Hippocampal formation (tissue), 2 donors: ENCODE measurements at regions not wholly inside any gene's neighbourhood (a gene's known extent, or its start where the extent isn't known, plus 50 kb on each side); places are given as distances from the start of the nearest gene placed in this dataset.

ENCODE experiments used
- DNase-seq, 2 donors: peaks; one replicate each; lab custom pipeline; 2025; lab: John Stamatoyannopoulos, UW

DNA sequence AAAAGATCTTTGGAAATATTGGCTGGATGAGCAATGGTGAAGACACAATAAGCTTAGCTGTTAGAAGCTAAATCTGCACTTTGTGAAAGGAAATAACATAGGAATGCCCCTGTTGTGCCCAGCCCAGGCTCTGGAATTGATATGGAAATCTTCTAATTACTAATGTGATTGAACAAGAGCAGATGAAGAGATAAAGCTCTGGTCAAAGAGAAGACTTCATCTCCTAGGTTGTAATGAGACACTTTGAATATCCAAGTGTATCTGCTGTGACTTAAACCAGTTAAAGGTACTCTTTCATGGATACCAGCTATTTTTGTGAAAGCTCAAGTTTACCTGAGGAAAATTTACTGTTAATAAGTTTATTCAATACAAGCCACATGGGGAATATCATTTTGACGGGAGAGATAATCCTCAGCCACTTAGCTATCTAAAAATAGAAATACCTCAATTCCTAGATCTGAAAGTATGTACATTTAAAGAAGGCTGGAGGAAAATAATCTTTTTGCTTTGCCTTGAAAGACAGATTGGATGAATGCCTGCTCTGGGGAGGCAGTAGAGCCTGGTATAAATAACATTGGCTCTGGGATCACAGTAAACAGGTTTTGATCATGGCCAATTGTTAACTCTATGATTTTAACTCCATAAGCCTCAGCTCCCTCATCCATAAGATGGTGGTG, 494.0 kb upstream of the B3GALT2 start:
- DNase-seq, result no peak

DNA sequence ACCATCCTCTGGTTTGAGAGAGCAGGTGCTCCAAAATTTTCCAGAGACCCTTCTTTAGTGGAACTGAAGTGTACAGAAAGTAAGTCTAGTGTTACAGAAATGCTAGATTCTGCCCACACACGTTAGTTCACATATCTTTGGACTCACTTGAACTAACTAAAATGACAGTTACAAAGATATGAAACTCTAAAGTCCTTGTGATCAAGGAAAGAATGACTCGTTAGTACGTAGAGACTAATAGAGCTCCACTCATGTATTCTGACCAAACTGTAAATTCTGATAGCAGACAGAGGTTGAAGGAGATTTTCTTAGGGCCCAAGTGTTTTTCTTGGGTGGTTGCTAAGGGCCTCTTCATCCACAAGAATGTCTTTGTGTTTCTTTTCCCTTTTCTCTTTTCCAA, 491.5 kb upstream of the B3GALT2 start:
- DNase-seq, result no peak

DNA sequence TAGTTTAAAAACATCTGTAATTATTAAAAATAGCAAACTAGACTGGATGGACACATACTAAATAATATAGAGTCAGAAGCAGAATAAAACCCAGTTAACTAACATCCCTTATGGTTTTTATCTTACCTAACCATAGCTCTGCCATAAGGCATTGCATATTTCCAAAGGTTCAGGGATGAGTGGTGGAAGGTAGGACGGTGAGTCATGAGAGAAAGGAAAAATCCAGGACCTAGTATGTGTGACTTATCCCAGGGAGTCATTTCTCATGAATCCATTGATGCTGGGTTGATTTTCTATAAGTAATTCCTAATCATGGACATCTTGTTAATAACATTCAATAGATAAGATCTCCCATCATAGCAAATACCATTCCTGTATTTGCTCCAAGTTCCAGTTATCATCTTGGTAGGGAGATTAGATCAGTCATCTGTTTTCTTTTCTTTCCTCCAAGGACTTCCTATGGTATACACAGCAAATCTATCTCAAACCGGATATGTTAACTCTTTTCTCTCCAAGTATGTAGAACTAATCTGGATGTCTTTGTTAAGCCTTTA, 490.7 kb upstream of the B3GALT2 start:
- no peak for DNase-seq

DNA sequence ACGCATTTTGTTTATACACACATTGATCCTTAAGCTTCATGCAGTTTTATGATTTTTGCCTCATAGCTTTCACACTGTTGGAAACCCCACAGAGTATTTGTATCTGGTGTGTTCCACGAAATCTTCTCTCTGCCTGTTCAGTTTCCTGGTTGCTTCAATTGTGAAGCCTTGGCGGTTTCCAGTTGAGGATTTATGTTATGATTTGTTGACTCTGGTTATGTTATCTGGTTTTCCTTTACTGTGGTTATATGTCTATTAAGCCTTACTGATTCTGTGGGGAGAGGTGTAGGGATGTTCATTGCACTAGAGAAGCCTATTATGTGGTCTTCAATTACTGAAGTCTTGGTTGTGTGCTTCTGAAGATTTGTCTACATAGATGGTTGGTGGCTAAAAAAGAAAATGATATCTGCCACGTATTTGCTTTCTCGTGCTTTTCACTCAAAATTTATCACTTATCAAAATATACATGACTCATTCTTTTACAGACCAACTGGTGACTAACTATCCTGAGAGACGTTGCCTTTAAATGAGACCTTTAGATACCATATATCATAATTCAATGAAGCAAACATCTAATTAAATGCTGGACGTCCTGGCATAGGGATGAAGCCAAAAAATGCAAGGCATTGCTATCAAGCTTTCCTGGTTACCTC, 488.0 kb upstream of the B3GALT2 start:
- DNase-seq, result no peak

DNA sequence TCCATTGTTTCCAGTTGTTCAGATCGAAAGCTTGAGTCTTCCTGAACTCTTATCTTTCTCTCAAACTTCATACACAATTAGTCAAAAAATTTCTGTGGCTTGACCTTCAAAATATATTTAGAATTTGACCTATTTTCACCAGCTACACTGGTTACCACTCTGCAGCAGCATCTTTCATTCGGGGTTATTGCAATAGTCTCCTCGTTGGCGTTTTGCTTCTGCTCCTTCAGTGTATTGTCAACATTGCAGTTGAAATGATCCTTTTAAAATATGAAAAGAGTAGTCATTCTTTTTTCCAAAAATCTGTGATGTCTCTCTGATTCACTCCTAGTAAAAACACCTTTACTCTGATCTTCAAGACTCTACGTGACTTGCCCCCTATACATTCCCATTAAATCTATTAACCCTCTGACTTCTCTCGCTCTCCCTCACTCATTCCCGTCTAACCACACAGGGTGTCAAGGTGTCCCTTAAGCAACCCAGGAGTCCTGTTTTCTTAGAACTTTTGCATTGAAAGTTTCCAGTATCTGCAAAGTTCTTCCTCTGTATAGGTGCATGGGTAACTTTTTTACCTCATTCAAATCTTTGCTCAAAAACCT, 480.2 kb upstream of the B3GALT2 start:
- no peak for DNase-seq

DNA sequence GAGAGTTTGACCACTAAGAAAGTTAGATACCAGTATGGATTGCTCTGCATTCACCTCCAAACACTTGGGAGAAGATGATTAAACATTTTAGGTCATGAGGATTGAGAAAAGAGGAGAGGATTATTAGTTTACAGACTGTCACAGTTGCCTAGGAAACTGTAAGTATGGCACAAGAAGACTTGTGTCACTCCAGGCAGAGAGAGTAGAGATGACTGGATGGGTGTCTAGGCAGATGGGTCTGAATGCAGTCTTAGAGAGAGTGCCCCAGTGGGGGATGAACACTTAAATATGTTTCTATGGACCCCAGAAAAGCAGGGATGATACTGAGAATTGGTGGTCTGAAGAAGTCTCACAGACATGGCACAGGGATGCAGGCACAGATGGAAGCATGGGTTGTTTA, 477.6 kb upstream of the B3GALT2 start:
- DNase-seq, result no peak

DNA sequence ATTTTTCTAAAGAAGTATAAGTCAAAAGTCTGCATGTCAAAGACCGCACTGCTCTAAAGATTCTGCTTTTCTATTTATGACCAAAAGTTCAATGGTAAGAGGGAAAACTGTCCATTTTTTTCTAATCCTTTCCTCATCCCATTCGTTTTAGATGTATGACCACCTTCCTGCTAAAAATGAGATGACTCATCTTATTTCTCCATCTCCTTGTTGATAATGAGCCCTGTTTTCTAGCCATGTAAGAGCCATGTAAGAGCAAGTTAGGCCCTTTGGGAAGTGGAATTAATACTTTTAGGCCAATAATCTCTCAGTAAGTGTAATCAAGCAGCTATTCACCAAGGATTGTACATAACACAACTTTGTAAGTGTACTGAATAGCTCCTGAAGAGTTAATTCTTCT, 475.6 kb upstream of the B3GALT2 start:
- no peak for DNase-seq

DNA sequence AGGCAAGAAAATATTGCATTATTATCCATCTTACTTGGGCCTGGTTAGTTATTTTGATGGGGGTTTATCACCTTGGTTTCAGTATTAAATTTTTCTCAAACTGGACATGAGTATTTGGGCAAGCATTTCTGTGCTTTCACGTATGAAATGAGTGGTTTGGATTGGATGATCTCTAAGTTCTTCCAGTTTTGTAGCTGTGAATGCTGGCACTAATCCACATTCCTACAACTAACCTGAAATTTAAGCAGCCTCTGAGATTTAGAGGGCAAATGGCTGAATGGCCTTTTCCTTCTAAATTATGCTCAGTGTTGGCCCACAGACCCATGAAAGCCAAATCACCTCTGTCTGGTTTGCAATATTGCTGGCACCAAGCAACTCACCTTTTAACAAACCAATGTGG, 475.0 kb upstream of the B3GALT2 start:
- no peak for DNase-seq

DNA sequence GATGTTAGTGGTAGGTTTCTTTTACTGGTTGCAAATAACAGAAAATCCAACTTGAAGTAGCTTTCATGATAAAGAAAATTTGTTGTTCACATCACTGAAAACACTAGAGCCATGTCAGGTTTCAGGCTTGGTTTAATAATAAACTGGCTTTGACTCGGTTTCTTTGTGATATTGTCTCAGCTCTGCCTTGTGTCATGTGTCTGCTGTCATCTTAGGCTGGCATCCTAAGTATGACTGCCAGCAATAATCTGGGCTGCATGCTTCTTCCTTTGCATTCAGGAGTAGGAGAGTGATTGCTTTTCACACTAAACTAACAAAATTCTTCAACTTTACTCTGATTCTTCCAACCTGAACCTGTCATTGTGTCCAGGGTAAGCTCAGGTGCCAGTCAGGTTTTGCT, 474.0 kb upstream of the B3GALT2 start:
- DNase-seq, result no peak

DNA sequence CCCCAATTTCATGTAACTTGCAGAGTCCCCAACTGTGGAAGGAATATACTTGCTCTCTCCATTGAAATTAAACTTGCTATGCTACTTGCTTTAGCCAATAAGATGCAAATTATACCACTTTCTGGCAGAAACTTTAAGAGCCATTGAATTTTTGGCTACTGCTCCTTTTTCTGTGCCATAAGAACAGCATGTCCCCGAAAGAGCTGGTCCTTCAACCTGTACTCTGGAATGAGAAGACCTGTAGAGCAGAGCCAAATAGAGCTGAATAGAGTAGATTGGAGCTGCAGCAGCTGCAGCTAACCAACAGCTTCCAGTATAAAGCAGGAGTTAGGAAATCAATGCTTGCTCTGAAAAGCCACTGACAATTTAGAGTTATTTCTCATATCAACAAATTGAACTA, 472.3 kb upstream of the B3GALT2 start:
- DNase-seq, result no peak

DNA sequence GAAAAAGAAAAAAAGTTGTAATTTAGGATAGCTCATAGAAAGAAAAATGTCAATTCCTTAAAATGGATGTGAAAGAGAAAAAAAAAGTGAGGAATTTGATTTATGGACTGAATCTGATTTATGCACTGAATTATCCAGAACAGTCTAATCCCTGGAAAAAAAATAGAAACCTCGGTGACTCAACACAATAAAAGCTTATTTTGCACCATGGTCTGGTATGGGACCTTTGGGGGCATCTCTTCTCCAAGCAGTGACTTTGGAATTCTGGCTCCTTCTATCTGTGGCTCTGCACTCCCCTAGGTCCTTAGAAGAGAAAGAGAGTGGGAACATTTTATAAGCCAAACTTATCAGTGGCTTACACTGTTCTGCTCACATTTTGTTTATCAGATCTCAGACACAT, 471.7 kb upstream of the B3GALT2 start:
- DNase-seq, result no peak

DNA sequence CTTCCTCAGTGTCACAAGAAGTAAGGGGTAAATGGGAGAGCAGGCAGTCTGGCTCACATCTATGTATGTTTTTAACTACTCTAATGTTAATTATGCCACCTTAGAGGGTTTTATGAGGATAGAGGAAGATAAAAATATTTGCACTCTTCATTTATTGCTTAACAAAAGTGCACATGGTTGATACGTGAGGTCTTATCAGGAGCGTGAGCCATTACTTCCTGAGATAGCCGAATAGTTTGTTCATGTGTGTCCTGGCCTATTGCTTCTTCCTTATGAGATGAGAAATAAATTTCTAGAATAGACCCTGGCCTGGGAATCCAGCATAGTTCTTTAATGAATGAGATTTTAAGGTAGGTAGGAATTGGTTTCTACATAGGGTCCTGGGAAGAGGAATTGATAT, 471.1 kb upstream of the B3GALT2 start:
- no peak for DNase-seq

DNA sequence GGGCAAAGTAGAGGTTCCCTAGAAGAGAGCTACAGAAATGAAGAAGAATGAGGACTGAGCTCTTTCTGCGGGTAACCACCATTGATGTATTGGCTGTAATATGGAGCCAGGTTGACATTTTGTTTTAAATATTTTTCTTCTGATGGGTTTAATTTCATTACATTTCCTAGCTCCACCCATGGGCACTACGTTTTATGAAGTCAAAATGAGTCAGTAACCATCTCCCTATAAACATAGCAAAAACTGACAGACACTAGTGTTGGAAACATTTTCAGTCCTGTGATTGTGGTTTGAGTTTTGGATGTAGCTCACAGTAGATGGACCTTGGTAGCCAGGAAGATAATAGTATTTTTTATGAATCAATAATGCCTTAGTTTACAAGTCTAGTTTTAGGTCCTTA, 470.4 kb upstream of the B3GALT2 start:
- no peak for DNase-seq

DNA sequence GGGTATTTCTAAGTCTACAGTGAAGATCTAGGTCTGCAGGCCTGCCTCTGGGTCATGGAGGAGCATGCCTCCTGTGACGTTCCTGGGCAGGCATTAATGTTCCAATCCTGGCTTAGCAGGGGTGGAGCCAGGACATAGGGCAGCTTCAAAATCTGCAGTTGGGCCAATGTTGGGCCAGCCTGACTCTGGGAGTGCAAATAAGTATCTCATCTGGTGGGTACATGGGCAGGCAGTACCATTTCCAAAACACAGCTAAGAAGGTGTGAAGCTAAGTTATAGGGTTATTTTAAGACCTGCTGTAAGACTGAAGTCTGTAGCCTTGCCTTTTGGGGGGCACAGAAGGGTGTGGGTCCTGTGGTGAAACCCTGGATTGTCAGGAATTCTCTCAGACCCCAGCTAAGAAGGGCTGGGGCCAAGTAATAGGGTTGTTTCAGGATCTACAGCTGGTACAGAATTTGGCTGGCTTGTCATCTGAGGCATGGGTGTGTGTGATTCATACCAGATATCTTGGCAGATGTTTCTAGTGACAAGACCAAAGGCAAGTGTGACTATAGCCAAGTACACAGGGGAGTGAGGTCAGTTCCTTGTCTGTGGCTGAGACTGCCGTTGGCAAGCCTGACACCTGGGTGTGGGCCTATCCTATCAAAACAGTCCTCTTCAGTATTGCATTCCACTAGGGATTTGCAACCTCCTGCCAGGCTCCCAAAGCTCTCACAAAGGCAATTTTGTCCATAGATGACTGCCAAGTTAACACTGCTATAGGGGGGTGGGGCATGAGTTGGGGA, 468.7 kb upstream of the B3GALT2 start:
- no peak for DNase-seq

DNA sequence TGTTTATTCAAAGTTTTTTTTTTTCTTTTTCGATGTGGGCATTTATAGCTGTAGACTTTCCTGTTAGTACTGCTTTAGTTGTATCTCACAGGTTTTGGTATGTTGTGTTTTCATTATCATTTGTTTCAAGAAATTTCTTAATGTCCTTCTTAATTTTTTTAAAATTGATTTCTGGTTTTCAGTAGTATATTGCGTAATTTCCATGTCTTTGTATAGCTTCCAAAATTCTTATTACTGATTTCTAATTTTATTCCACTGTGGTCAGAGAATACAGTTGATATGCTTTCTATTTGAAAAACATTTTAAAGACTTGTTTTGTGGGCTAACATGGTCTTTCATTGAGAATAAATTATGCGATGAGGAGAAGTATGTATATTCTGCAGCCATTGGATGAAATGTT, 463.2 kb upstream of the B3GALT2 start:
- DNase-seq, result no peak

DNA sequence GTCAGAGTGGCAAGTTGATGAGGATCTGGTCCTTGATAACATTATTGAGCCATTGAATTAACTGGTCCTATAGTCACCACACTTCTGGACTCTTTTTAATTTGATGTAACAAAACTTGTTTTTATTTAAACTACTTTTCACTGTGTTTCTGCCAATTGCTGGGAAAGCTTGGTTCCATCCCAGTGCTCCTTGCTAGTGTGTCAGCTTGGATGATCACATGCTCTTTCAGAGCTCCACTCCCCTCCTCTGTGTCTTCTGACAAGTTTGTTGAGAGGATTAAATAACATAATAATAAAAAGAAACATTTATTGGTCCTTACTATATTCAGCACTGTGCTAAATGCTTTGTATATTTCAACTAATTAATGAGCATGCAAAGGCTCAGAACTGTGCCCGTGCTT, 448.5 kb upstream of the B3GALT2 start:
- DNase-seq, result no peak

DNA sequence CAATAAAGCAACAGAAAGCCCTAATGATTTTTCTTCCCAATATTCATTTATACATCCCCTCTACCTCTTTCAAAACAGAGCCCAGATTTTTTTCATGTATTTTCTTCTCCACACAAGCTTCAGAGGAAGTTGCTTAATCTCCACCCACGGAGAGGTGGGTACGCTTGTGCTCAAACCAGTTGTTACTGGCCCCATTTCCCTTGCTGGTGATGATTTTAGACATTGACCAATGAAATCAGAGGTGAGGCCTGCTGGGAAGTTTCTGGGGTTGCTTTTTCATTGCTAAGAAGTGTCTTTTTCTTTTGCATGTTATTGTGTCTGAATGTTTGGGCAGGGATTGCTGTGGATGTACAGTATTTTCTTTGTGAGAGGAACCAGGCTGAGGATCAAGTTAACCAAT, 448.1 kb upstream of the B3GALT2 start:
- DNase-seq, result no peak

DNA sequence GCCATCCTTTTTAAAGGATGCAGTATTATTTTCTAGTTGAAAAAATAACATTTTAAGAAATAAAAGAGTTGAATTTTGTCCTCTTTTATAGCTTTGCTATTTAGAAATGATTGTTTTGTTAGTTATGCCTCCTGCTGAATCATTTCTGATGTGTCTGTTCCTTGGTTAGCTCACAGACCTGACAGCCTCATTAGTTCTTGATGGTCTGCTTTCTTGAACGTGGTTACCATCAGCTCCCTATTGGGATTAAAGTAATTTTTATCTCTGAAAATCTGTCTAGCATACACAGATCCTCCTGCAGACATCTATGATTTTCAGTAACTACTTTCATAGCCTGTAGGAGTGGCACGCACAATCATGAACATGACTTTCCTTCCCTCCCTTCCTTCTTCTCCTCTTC, 447.6 kb upstream of the B3GALT2 start:
- no peak for DNase-seq

DNA sequence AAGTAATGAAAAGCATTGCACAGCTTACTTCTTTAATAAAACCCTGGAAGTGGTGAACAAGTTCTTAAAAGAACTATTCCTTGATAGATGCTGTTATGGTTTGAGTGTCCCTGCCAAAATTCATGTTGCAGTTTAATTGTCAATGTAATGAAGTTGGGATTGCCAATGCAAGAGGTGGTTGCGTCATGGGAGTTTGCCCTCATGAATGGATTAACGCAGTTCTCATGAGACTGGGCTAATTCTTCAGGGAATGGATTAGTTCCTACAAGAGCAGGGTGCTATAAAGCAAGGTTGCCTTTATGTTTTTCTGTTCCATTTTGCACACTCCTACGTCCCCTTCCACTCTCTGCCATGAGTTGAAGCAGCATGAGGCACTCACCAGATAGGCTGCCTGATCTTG, 446.7 kb upstream of the B3GALT2 start:
- no peak for DNase-seq

DNA sequence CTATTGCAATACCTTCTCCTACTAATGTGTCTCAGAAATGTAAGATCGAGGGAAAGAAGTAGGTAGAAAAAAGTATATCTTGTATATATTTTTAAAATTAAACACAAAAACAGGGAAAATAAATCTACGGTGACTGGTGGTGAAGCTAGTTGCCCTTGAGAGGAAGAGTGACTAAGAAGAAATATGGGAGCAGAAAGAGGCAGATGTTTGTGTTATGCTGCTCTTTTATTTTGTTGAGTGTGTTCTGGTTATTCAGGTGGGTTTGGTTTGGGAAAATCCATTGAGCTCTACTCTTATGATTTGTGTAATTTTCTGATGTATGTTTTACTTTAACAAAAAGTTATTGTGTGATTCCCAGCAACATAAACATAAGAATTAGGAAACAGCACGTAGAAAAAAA, 444.9 kb upstream of the B3GALT2 start:
- DNase-seq, result no peak

DNA sequence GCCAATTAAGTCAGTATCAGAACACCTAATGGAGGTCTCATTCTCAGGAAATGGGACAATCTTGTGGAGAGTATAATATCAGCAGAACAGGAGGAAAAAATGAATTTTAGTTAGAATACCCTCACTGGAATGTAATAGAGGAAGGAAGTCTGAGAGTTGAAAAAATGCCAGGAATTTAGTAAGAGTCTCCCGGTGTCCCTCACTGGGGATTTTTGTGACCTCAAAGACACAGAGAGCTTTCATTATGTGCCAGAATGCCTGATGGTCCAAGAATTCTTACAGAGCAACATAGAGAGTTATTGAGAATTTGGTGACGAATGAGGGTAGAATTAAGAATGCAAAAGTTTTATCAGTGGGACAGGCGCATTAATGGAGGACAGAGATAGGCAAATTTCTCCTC, 443.5 kb upstream of the B3GALT2 start:
- DNase-seq, result no peak

DNA sequence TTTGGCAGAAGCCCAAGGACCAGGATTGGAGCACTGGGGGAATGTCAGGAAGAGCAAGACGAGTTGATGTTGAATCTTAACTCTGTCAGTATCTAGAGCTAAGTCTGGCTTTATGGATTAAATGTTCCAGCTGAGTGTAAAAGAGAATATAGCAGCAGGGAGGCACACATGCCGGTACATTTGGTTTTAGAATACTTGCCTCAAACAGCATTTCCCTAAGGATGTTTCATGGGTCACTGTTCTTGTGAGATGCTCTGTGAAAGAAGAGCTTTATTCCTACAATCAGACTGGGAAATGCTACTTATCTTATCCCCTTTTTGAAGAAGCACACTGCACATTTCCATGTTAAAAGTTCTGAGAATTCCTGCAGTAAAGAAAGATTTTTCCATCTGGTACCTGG, 440.3 kb upstream of the B3GALT2 start:
- no peak for DNase-seq

DNA sequence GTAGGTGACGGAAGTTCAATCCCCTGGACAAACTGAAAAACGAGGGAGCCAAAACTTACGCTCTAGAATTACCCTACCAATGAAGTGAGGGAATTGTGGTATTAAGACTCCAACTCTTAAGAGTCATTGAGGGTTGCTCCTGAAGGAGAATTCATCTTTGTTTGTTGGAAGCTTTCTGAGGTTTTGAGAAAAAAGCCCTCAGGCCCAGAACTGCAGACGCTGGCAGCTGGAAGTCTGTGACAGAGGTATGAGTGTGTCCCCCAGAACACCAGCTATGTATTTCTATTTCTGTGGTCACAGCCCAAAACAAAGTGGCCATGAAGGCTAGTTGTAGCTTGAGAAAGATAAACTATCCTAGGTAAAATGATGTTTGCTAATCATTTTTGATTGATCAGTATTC, 438.8 kb upstream of the B3GALT2 start:
- no peak for DNase-seq
